Endothelial cell of umbilical vein (primary cell): ENCODE measurements at regions not wholly inside any gene's neighbourhood (a gene's known extent, or its start where the extent isn't known, plus 50 kb on each side); places are given as distances from the start of the nearest gene placed in this dataset.

ENCODE experiments used
- BruUV-seq: library from RNA; stranded (reverse); fragments of 400-500 nt; replicated peaks from 2 replicates; lab custom pipeline; 2021; lab: Mats Ljungman, UMichigan
- CTCF ChIA-PET: fragments of 300-600, 350-600 bp; sonication (Branson Sonifier 250); formaldehyde crosslinking; loops from one replicate; lab custom pipeline; 2021; ENCODE audit warnings: antibody characterized with exemption, inconsistent platforms; lab: Charles Lee
- POLR2A ChIA-PET: fragments of 300-600, 350-600 bp; sonication (Branson Sonifier 250); formaldehyde crosslinking; loops from one replicate; lab custom pipeline; 2021; ENCODE audit warnings: antibody characterized with exemption, inconsistent platforms; lab: Charles Lee
- DNase-seq: peaks from one replicate; pipeline ENCODE4 v3.0.0-alpha.2; 2011; ENCODE audit warnings: low read depth, low spot score
- FAIRE-seq: peaks from 2 replicates; lab custom pipeline; 2011; peaks lifted over from hg19 to GRCh38; lab: Jason Lieb, UNC
- H2AFZ ChIP-seq: 2 replicates; pipeline ENCODE4 v1.6.0; 2012; ENCODE audit warnings: low read depth, low read length, control low read depth, inconsistent platforms
- H3K27ac ChIP-seq: 2 replicates; pipeline ENCODE4 v1.5.1; 2011; ENCODE audit warnings: low read depth, mild to moderate bottlenecking, control low read depth, low read length, moderate library complexity; ENCODE audit not compliant: insufficient read depth
- H3K27me3 ChIP-seq, 2 experiments: 2 replicates each; pipeline versions ENCODE4 v1.6.0 to v1.6.1; 2011; ENCODE audit warnings: low read length in 2 of 2, mixed read lengths in 1 of 2; ENCODE audit not compliant: control insufficient read depth in 2 of 2, insufficient read depth in 2 of 2
- H3K36me3 ChIP-seq, 2 experiments: 2 replicates in 1 of 2; 3 replicates in 1 of 2; pipeline ENCODE4 v1.5.1; 2011; ENCODE audit warnings: low read length in 2 of 2, mild to moderate bottlenecking in 1 of 2, moderate library complexity in 1 of 2; ENCODE audit not compliant: control insufficient read depth in 2 of 2, insufficient read depth in 2 of 2; ENCODE audit errors: extremely low read depth in 1 of 2
- H3K4me1 ChIP-seq: 3 replicates; pipeline ENCODE4 v1.5.1; 2011; ENCODE audit warnings: mild to moderate bottlenecking, low read length; ENCODE audit not compliant: control insufficient read depth, insufficient read depth; ENCODE audit errors: extremely low read depth
- H3K4me2 ChIP-seq: 2 replicates; pipeline ENCODE4 v1.6.1; 2011; ENCODE audit warnings: low read length, control low read depth, mixed read lengths; ENCODE audit not compliant: insufficient read depth
- H3K4me3 ChIP-seq, 3 experiments: fragments of 200-600 bp in 1 of 3; sonication (generic), shearing (Covaris generic) in 1 of 3; replicated peaks in 1 of 3; 2 replicates each; pipeline ENCODE4 v1.5.1; 2011 to 2016; ENCODE audit warnings: control low read depth in 3 of 3, low read length in 3 of 3, mild to moderate bottlenecking in 2 of 3, inconsistent platforms in 1 of 3, low read depth in 1 of 3, moderate library complexity in 1 of 3; ENCODE audit not compliant: insufficient read depth in 1 of 3
- H3K79me2 ChIP-seq: 2 replicates; pipeline ENCODE4 v1.6.0; 2012; ENCODE audit warnings: low read length, inconsistent platforms; ENCODE audit not compliant: control insufficient read depth, insufficient read depth
- H3K9ac ChIP-seq: replicated peaks from 2 replicates; pipeline ENCODE3; 2011; ENCODE audit warnings: low read length, control low read depth; ENCODE audit not compliant: insufficient read depth; ENCODE audit errors: extremely low read depth
- H3K9me1 ChIP-seq: replicated peaks from 3 replicates; pipeline ENCODE4 v1.6.0; 2011; ENCODE audit warnings: mild to moderate bottlenecking, low read length; ENCODE audit not compliant: control insufficient read depth, insufficient read depth; ENCODE audit errors: extremely low read depth
- H3K9me3 ChIP-seq: replicated peaks from 2 replicates; pipeline ENCODE4 v1.5.1; 2012; ENCODE audit warnings: low read length, inconsistent platforms; ENCODE audit not compliant: control insufficient read depth, insufficient read depth
- H4K20me1 ChIP-seq: replicated peaks from 2 replicates; pipeline ENCODE3; 2011; ENCODE audit warnings: mild to moderate bottlenecking, low read length; ENCODE audit not compliant: control insufficient read depth, insufficient read depth; ENCODE audit errors: extremely low read depth
- CTCF ChIP-seq, 2 donors: IDR thresholded peaks; 1 replicate in 1 of 2; 2 replicates in 1 of 2; pipeline ENCODE4 v1.5.1; 2011; ENCODE audit warnings: low read length in 2 of 2, mild to moderate bottlenecking in 2 of 2, moderate library complexity in 2 of 2, control low read depth in 1 of 2, inconsistent platforms in 1 of 2, low read depth in 1 of 2; ENCODE audit not compliant: insufficient read depth in 1 of 2; ENCODE audit errors: extremely low read depth in 1 of 2
- EZH2 ChIP-seq: IDR thresholded peaks from 2 replicates; pipeline ENCODE4 v1.6.1; 2012; ENCODE audit warnings: borderline replicate concordance, low read depth, mild to moderate bottlenecking, moderate library complexity, low read length, inconsistent platforms; ENCODE audit not compliant: severe bottlenecking
- FOS ChIP-seq: IDR thresholded peaks from 2 replicates; pipeline ENCODE4 v1.6.1; 2011; ENCODE audit warnings: mild to moderate bottlenecking, low read length, moderate library complexity, borderline replicate concordance; ENCODE audit not compliant: insufficient read depth
- GATA2 ChIP-seq: IDR thresholded peaks from 2 replicates; pipeline ENCODE4 v1.7.0; 2011; ENCODE audit warnings: low read depth, mild to moderate bottlenecking, moderate library complexity, mixed read lengths, low read length; ENCODE audit not compliant: insufficient read length, insufficient read depth
- MAX ChIP-seq: IDR thresholded peaks from 2 replicates; pipeline ENCODE4 v1.6.1; 2011; ENCODE audit not compliant: insufficient read depth, insufficient read length
- MYC ChIP-seq: IDR thresholded peaks from one replicate; pipeline ENCODE4 v1.6.1; 2011; ENCODE audit warnings: mild to moderate bottlenecking, low read depth, low read length
- POLR2A ChIP-seq: IDR thresholded peaks from 2 replicates; pipeline ENCODE4 v1.6.1; 2012; ENCODE audit warnings: low read depth, mild to moderate bottlenecking, control low read depth, low read length
- dilution Hi-C: fragments of 300-500 bp; cut with MboI; formaldehyde crosslinking; loops from one replicate; pipeline ENCODE4 v1.15.0; 2019; ENCODE audit warnings: low sequenced_read_pairs; ENCODE audit not compliant: extremely low pct_ligation_motif_present
- intact Hi-C: fragments of 100-400 bp; cut with micrococcal nuclease; formaldehyde crosslinking; loops from one replicate; pipeline ENCODE4 v1.10.0; 2022

GRCh38 chr4:123804196-123804721 is 407.7 kb downstream of the SPRY1 start:
- POLR2A ChIA-PET, result no interaction called here

More at GRCh38 chr4:123804196-123804721, 407.7 kb downstream of the SPRY1 start:
- no peak for DNase-seq
- Histone ChIP-seq H3K9me1 (no peaks in the 10 kb centered on the region), H3K9me3 (no peaks in the 10 kb centered on the region), H4K20me1 (no peaks in the 10 kb centered on the region), H2AFZ (no peak overlapping the region), H3K79me2 (no peaks in the 10 kb centered on the region), H3K36me3 (no peaks in the 10 kb centered on the region), H3K27me3 (no peaks in the 10 kb centered on the region), H3K4me3 (no peak overlapping the region), H3K4me1 (no peaks in the 10 kb centered on the region), H3K9ac (no peak overlapping the region), H3K27ac (no peak overlapping the region), H3K4me2 (no peak overlapping the region)
- no TSS peak for BruUV-seq
- dilution Hi-C loops (no loop called here), intact Hi-C loops (no loop called here)
- TF ChIP-seq POLR2A (no peak), CTCF (IDR thresholded peaks at IDR 0.05; ENCODE audit: extremely low read depth in 1 of 2, insufficient read depth in 1 of 2, low read depth in 1 of 2, low read length in 2 of 2) (no peak), GATA2 (no peak), FOS (no peak), MAX (no peak), EZH2 (no peak), MYC (no peak)
- CTCF ChIA-PET, result interaction anchor here (1.0 kb wide), 1 partner anchor 10 kb away, joined by 4 read pairs; no protein-coding TSS in a partner anchor
- no peak for FAIRE-seq
